A549 (cell line): ENCODE measurements at regions not wholly inside any gene's neighbourhood (a gene's known extent, or its start where the extent isn't known, plus 50 kb on each side); places are given as distances from the start of the nearest gene placed in this dataset.

Source experiments
- CTCF ChIP-seq: fragments of >200 bp; sonication (Bioruptor Twin); formaldehyde crosslinking; IDR thresholded peaks from 3 replicates; pipeline ENCODE4 v1.5.1; 2016
- MAZ ChIP-seq: fragments of 150-350 bp; IDR thresholded peaks from 2 replicates; pipeline ENCODE4 v1.6.1; 2014; ENCODE audit warnings: antibody characterized with exemption, low read depth, low read length, borderline replicate concordance
- MYC ChIP-seq: IDR thresholded peaks from 2 replicates; pipeline ENCODE4 v1.6.1; 2012; ENCODE audit warnings: mild to moderate bottlenecking, inconsistent platforms, low read length, improper control_type of control experiment, borderline replicate concordance
- POLR2A ChIP-seq: IDR thresholded peaks from 2 replicates; pipeline ENCODE4 v1.6.1; 2012; ENCODE audit warnings: mild to moderate bottlenecking, low read length
- RCOR1 ChIP-seq: fragments of 150-350 bp; IDR thresholded peaks from 2 replicates; pipeline ENCODE4 v1.6.1; 2014; ENCODE audit warnings: antibody characterized with exemption, low read length, low read depth
- REST ChIP-seq: fragments of 200-600 bp; sonication (generic); IDR thresholded peaks from 2 replicates; pipeline ENCODE4 v1.6.1; 2016; ENCODE audit warnings: antibody characterized with exemption, mild to moderate bottlenecking, moderate library complexity
- SMC3 ChIP-seq: fragments of >200 bp; sonication (Bioruptor Twin); formaldehyde crosslinking; IDR thresholded peaks from 3 replicates; pipeline ENCODE4 v1.6.1; 2018; ENCODE audit warnings: inconsistent platforms
- TF ChIP-seq, protein P1 (sequence below): IDR thresholded peaks from 2 replicates; pipeline ENCODE4 v1.6.1; 2012

DNA sequence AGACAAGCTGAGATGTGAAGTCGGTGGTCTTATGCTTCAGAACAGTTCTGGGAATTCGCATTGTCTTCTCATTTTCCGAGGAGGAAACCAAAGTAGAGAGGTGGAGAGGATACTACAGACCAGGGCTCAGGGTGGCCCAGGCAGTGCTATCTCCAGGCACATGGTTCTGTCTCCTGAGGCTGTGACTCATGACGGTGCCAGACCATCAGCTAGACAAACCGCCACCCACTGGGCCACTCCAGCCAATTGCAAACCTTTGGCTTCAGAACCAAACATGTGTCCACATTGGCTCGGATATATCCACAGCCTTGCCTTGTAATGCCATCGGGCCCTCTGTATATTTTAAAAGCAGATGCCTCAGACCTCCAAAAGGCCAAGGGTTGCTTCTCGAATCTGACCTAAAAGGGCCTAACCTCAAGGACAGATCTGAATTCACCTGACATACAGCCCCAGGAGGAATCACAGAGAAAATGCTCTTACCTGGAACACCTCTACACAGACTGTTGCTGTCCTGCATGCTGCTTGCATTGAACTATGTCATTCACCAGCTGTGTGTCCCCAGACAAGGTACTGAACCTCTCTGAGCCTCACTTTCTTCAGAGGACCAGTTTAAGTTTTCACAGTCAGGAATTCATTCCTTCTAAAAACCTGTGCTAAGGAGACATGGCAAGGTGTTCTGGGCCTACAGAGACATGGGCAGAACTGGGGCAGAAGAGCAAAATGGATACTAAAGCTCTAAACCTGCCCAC, 224.9 kb upstream of the JUN start:
- TF ChIP-seq CTCF: no peak
- TF ChIP-seq, protein P1, sequence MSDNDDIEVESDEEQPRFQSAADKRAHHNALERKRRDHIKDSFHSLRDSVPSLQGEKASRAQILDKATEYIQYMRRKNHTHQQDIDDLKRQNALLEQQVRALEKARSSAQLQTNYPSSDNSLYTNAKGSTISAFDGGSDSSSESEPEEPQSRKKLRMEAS: no peak
- no peak for TF ChIP-seq SMC3
- no peak for TF ChIP-seq MAZ
- no peak for TF ChIP-seq REST
- no peak for TF ChIP-seq POLR2A
- no peak for TF ChIP-seq MYC
- TF ChIP-seq RCOR1: no peak
